ENCODE measurements at regions not wholly inside any gene's neighbourhood (a gene's known extent, or its start where the extent isn't known, plus 50 kb on each side); places are given as distances from the start of the nearest gene placed in this dataset.
"Not testable (repeated sequence)": the region's sequence is repeated elsewhere in the genome, so short reads cannot be mapped to it uniquely, and the experiment has no call there.

DNA sequence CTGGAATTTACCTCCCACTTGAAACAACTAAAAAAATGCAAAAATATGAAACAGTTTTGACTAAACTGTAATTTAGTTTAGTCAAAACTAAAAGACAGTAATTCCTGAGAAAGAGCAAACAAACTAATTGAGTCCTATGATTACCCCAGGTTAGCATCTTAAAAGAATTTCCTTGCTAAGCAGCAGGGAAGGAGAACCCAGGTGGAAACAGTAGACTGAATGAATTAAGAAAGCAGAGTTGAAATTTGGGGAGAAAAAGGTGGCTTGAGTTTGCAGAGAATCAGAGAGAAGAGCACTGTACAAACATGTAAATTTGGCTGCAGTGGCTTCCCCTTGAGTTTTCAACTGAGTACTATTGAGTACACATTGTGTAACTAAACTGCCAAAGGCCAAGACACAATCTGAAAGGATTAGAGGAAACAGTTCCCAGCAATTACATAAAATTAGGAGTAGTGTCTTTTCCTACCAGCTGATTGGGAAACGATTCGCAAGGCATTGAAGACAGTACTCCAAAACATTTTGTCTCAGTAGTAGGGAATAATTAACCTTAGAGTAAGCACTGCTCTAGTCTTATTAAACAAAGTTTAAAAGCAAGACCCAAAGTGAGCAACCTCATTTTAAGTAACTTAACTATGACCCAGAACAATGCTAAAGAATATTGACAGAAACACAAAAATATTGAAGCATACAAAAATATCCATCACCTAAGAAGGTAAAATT is 820.5 kb downstream of the DACH1 start:
- in situ Hi-C loops (cut with HindIII; ENCODE audit: low pct_unique_long_range_greater_than_20kb, low sequenced_read_pairs) = no loop called here
- DNase-seq (ENCODE audit: low read depth) = no peak

DNA sequence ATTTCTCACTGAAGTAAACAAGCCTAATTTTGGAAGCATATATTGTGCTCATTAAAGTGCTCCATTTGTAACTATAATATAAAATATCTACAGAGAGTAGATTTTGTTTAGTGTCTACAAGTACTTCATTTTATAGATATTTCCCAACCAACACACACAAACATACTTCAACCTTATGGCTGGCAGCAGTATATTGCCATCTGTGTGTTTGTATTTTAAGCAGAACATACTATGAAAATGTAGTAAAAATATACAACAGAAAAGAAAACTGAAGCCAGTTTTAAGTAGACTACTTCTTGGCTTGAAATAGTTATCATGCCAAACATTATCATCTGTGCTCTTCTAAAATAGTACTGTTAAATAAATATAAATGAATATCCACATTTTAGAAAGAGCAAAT is 821.9 kb downstream of the DACH1 start:
- in situ Hi-C loops (cut with HindIII; ENCODE audit: low pct_unique_long_range_greater_than_20kb, low sequenced_read_pairs) = no loop called here

DNA sequence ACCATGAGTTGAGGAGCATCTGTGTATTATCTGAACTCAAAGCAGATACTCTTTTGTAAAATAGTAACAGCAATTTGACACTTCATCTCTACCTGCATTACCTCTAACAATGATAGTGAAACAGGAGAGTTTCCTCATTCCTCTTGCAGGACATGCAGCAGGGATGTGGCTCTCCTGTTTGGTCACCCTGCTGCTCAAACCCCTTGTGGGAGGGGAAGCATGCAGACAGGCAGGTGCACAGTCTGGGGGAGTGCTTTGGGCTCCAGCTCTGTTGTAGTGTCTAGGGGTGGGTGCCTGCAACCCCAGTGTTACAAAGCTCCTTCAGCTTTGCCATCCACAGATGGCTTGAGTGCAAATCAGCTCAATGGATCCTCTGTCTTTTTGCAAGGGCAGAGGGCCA is 827.6 kb downstream of the DACH1 start:
- no peak for DNase-seq (ENCODE audit: low read depth)
- in situ Hi-C loops (cut with HindIII; ENCODE audit: low pct_unique_long_range_greater_than_20kb, low sequenced_read_pairs) = no loop called here

More for the DNA sequence above, 821.9 kb downstream of the DACH1 start:
- no peak for DNase-seq (ENCODE audit: low read depth)

- in situ Hi-C loops (cut with HindIII; ENCODE audit: low pct_unique_long_range_greater_than_20kb, low sequenced_read_pairs) = no loop called here
Observed at GRCh38 chr13:71034018-71034417, 833.0 kb downstream of the DACH1 start.

DNA sequence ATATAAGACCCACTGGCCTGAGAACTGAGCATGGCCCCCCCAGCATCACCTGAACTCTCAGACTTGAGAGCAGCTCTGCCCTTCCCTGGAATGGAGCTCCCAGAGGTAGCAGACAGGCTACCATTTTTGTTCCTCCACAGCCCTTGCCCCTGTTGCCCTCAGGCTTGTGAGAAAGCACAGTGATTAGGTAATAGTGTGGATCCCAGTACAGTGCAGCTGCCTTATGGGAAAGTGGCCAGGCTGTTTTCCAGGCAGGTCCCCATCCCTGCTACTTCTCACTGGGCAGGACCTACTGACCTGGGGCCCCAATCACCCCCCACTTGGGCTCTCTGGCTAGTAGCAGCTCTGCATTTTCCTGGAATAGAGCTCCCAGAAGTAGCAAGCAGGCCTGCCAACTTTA is 834.0 kb downstream of the DACH1 start:
- in situ Hi-C loops (cut with HindIII; ENCODE audit: low pct_unique_long_range_greater_than_20kb, low sequenced_read_pairs) = no loop called here
- DNase-seq (ENCODE audit: low read depth) = no peak

More at GRCh38 chr13:71034018-71034417, 833.0 kb downstream of the DACH1 start:
- DNase-seq (ENCODE audit: low read depth) = no peak

- in situ Hi-C loops (cut with HindIII; ENCODE audit: low pct_unique_long_range_greater_than_20kb, low sequenced_read_pairs) = no loop called here
- DNase-seq (ENCODE audit: low read depth) = no peak
Observed at GRCh38 chr13:71030784-71031183, 836.2 kb downstream of the DACH1 start.

DNA sequence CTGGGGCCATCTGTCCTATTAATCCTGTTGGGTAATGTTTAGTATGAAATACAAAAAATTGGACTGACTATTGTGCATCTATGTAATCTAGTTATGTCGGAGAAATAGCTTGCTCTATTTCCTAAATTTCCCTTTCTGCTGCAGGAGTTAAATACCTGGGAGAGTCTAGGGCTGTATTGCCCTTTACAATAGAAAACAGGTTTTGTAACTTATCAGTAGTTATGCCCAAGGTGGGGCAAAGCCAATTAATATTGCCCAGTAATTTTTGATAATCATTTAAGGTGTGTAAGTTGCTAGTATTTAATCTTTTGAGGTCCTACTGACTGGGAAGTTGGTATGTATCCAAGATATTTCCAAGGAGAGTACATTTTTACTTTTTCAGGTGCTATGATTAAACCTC is 838.1 kb downstream of the DACH1 start:
- in situ Hi-C loops (cut with HindIII; ENCODE audit: low pct_unique_long_range_greater_than_20kb, low sequenced_read_pairs) = no loop called here
- DNase-seq (ENCODE audit: low read depth) = no peak

GRCh38 chr13:71021825-71022422 is 845.1 kb downstream of the DACH1 start:
- in situ Hi-C loops (cut with HindIII; ENCODE audit: low pct_unique_long_range_greater_than_20kb, low sequenced_read_pairs) = no loop called here
- no peak for DNase-seq (ENCODE audit: low read depth)

GRCh38 chr13:71018995-71019394 is 848.0 kb downstream of the DACH1 start:
- DNase-seq (ENCODE audit: low read depth) = no peak
- in situ Hi-C loops (cut with HindIII; ENCODE audit: low pct_unique_long_range_greater_than_20kb, low sequenced_read_pairs) = no loop called here

- in situ Hi-C loops (cut with HindIII; ENCODE audit: low pct_unique_long_range_greater_than_20kb, low sequenced_read_pairs) = no loop called here
- no peak for DNase-seq (ENCODE audit: low read depth)
Observed at GRCh38 chr13:71018544-71018943, 848.5 kb downstream of the DACH1 start.

- no peak for DNase-seq (ENCODE audit: low read depth)
- in situ Hi-C loops (cut with HindIII; ENCODE audit: low pct_unique_long_range_greater_than_20kb, low sequenced_read_pairs) = no loop called here
Observed at GRCh38 chr13:71017607-71018006, 849.4 kb downstream of the DACH1 start.

DNA sequence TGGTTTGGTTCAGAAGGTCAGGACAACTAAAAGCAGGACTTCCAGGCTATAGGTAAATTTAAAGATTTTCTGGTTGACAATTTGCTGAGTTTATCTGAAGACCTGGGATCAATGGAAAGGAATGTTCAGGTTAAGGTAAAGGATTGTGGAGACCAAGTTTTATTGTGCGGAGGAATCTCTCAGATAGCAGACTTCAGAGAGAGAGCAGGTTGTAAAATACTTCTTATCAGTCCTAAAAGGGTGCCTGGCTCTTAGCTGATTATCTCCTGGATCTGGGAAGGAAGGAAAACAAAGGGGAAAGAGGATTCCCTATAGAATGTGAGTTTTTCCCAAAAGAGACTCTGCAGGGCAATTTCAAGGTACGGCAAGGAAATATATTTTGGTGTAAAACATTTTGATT is 851.5 kb downstream of the DACH1 start:
- no peak for DNase-seq (ENCODE audit: low read depth)
- in situ Hi-C loops (cut with HindIII; ENCODE audit: low pct_unique_long_range_greater_than_20kb, low sequenced_read_pairs) = no loop called here

GRCh38 chr13:71015021-71015420 is 852.0 kb downstream of the DACH1 start:
- DNase-seq (ENCODE audit: low read depth) = no peak
- in situ Hi-C loops (cut with HindIII; ENCODE audit: low pct_unique_long_range_greater_than_20kb, low sequenced_read_pairs) = no loop called here

- no peak for DNase-seq (ENCODE audit: low read depth)
- in situ Hi-C loops (cut with HindIII; ENCODE audit: low pct_unique_long_range_greater_than_20kb, low sequenced_read_pairs) = no loop called here
Observed at GRCh38 chr13:71005919-71006318, 861.1 kb downstream of the DACH1 start.

- DNase-seq (ENCODE audit: low read depth) = no peak
- in situ Hi-C loops (cut with HindIII; ENCODE audit: low pct_unique_long_range_greater_than_20kb, low sequenced_read_pairs) = no loop called here
Observed at GRCh38 chr13:70995338-70995737, 871.7 kb downstream of the DACH1 start.

GRCh38 chr13:70994191-70994590 is 872.8 kb downstream of the DACH1 start:
- DNase-seq (ENCODE audit: low read depth) = no peak
- in situ Hi-C loops (cut with HindIII; ENCODE audit: low pct_unique_long_range_greater_than_20kb, low sequenced_read_pairs) = no loop called here

GRCh38 chr13:70987043-70987442 is 878.8 kb upstream of the KLHL1 start:
- in situ Hi-C loops (cut with HindIII; ENCODE audit: low pct_unique_long_range_greater_than_20kb, low sequenced_read_pairs) = no loop called here
- DNase-seq (ENCODE audit: low read depth) = no peak

- in situ Hi-C loops (cut with HindIII; ENCODE audit: low pct_unique_long_range_greater_than_20kb, low sequenced_read_pairs) = no loop called here
- DNase-seq (ENCODE audit: low read depth) = no peak
Observed at GRCh38 chr13:70985371-70985770, 877.1 kb upstream of the KLHL1 start.

- in situ Hi-C loops (cut with HindIII; ENCODE audit: low pct_unique_long_range_greater_than_20kb, low sequenced_read_pairs); DNase-seq (ENCODE audit: low read depth): not testable (repeated sequence)
Observed at GRCh38 chr13:70981219-70981618, 873.0 kb upstream of the KLHL1 start.

DNA sequence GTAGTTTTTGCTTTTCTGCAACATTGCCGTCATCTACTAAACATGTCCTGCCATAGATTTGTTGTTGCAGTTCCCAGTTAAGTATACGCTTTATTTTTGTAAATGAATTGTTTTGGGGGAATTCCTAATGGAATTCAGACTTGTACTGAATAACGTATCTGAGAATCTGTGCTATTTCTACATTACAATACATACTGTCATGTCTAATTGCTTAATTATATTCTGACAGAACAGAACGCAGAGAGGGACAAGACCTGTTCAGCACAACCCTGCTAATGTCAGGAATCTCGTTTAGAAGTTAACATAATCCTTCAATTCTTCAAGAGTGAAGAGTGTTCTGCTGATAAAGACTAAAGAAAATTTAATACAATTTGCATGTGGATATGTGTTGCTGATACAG is 861.1 kb upstream of the KLHL1 start:
- in situ Hi-C loops (cut with HindIII; ENCODE audit: low pct_unique_long_range_greater_than_20kb, low sequenced_read_pairs) = no loop called here
- DNase-seq (ENCODE audit: low read depth) = no peak

Data from Caki2 (cell line).